ENCODE measurements at regions not wholly inside any gene's neighbourhood (a gene's known extent, or its start where the extent isn't known, plus 50 kb on each side); places are given as distances from the start of the nearest gene placed in this dataset.
"Not testable (repeated sequence)": the region's sequence is repeated elsewhere in the genome, so short reads cannot be mapped to it uniquely, and the experiment has no call there.

- no peak for DNase-seq
Observed at GRCh38 chr10:29878492-29878891, 180.9 kb downstream of the JCAD start.

DNA sequence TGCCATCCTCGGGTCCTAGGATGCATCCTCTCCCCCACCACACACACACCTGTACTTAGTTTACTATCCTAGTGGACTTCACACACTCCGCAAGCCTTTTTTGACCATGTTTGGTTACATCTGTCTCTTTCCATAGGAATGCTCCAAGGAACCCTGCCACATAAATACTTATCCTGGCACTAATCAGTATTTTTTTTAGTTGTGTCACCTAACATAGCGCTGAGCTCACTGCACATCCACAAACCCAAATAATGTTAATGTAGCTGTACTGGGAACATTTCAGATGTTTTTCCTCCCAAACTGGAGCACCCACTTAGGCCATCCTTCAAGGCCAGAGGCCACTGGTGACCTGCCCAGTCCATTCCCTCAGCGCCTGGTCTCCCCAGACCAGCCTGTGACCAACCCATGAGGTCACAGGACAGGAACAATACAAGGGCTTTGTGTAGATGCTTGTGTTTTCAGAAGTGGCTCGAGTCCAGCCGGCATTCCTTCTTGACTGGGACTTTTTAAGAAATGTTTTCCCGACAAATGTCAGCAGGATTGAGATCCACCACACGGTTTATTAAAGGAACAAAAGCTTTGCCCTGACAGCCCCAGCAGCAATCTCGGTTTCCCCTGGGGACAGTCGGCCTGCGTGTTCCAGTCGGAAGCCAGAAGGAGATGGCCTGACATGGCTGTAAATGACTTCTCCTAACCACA, 181.4 kb downstream of the JCAD start:
- no peak for DNase-seq

DNA sequence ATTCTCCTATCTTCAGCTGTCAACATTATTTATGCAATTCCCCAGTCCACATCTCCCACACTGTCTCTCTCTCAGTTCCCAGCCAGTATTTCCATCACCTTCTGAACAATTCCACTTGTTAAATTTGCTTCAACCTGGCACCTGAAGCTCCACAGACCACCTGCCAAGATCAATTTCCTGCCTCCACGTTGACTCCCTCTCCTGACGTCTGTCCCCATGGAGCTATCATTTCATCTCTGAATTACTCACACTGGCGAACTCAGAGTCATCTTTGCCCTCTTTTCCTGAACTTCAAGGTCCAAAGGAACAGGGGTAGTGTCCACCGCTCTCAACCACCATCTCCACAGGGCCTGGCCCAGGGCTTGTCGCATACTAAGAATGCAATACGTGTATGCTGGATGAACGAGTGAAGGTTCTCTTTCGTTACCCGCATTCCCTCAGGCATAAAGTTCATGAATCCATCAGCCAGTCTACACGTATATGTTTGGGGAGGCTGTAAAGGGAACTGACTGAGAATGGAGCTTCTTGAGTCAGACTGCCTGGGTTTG, 183.3 kb downstream of the JCAD start:
- no peak for DNase-seq

DNA sequence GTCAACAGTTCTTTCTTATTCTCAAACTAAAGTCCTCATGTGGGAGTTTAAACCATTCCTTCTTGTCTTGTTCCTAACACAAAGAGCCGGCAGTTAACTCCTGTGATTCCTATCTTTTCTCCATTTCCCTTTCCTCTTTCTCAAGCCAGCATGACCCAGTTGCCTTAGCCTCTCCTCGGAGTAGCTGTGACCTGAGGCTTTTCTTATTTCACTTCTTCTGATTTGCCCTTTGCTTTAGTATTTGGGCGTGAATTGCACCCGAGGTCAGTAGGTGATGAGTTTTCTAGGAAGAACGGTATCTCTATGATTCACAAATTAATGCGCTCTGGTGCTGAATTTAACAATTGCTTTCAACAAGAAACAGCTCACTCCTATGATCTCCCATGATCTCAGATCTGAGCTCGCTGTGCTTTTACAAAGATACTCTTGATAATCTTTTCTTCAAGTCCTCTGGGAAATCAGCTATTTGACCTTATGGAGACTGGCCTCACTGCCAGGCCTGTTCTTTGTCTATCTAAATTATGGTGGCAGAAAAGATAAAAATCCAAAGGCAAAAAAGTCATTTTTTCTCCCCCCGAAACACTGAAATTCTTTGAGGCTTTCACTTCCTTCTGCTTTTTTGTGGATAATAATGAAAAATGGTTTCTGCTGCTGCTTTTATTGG, 184.6 kb downstream of the JCAD start:
- no peak for DNase-seq

DNA sequence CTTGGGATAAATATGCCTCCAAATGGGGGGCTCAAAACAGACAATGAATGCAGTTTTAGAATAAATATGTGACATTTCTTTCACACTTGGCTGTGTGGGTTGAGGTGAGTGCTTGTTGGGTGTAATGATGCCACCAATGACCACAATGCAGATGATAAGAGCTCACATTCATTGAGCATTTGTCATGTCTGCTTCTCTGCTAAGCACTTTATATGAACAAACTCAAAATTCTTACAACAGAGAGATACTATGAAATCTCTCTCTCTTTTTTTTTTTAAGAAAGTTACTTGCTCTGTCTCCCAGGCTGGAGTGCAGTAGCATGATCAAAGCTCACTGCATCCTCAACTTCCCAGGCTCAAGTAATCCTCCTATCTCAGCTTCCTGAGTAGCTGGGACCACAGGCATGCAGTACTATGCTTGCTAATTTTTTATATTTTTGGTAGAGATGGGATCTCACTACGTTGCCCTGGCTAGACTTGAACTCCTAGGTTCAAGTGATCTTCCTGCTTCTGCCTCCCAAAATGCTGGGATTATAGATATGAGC, 185.4 kb downstream of the JCAD start:
- no peak for DNase-seq

- DNase-seq = no peak
Observed at GRCh38 chr10:29870522-29871044, 188.8 kb downstream of the JCAD start.

- no peak for DNase-seq
Observed at GRCh38 chr10:29869593-29869992, 189.8 kb downstream of the JCAD start.

GRCh38 chr10:29866356-29866755, 193.0 kb downstream of the JCAD start:
- DNase-seq = no peak

DNA sequence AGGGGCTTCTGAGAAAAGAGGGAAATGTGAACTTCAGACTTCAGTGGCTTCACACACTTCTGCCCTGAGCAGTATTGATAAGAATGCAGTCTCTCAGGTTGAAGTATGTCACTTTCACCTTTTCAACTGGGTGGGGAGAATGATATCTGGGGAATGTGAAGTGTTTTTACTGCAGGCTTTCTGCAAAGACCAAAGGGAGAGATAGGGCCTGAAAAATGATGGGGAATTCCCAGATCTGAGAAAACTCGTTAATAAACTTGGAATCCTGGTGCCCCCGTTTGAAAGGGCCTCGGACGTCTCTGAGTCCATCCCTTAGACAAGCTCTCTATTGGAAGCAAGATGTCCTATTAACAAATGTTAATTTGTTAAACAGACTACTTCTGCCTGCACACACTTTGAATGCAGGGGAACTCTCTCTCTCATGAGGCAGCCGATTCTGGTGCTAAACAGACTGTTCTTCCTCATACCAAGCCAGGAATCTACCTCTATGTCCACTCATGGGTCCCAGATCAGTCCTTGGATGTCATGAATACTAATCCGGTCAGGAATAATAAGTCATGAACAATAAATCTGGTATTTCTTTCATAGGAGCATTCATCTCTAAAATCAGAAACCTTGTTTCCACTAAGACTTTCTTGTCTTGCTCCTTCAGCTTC, 193.6 kb downstream of the JCAD start:
- DNase-seq = no peak

- no peak for DNase-seq
Observed at GRCh38 chr10:29862923-29863614, 196.3 kb downstream of the JCAD start.

GRCh38 chr10:29861811-29862505, 197.4 kb downstream of the JCAD start:
- DNase-seq = no peak

DNA sequence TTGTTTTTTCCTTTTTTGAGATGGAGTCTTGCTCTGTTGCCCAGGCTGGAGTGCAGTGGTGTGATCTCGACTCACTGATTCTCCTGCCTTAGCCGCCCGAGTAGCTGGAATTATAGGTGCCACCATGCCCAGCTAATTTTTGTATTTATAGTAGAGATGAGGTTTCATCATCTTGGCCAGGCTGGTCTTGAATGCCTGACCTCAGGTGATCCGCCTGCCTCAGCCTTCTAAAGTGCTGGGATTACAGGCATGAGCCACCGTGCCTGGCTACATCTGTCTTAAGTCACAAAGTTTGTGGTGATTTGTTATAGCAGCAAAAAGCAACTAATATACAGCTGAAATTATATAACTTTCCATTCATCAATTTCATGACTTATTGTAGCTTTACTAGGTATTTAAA, 198.2 kb downstream of the JCAD start:
- DNase-seq = not testable (repeated sequence)

DNA sequence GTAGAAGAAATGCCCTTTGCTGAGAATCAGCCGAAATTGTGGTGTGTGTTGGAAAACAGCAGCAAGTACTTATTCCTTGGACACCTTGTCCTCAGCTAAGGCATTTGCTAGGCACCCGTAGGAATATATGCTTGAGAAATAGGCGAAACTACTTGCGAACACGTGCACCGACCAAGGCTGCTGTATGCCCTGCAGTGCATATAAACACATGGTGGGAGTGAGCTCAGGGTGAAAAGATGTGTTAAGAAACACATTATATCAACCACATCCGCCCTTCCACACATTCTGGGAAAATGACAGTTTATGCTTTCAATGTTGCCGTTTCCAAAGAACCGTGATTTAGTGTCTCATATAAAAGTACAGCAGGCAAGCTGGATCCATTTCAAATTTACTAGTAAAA, 199.2 kb downstream of the JCAD start:
- no peak for DNase-seq

DNA sequence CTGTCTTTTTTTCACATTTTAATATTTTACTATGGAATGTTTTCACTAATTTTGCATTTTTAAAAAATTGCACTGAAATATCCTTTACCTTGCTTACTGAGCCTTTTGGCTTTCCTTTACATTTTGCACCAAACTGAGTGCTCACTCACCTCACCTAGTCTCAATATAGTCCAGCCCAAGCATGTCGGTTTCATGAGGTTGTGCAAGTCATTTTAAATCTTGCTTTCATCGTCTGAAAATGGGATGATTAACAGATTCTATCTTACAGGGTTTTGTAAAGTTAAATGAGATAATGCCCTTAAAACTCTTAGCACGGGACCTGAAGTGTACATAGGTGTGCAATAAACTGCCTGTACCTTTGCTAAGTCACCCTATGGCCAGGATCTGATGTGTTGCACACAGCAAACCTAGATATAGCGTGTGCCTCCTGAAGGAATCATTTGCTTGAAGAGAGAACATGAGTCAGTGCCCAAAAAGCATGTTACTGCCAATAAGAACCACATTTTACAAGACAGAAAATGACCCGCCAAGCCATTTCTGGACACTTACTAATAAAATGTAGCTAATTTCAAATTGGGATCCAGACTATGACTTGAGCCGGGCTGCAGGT, 199.8 kb downstream of the JCAD start:
- no peak for DNase-seq

GRCh38 chr10:29858702-29859267, 200.6 kb downstream of the JCAD start:
- no peak for DNase-seq

- no peak for DNase-seq
Observed at GRCh38 chr10:29857843-29858701, 201.3 kb downstream of the JCAD start.

- no peak for DNase-seq
Observed at GRCh38 chr10:29856295-29856694, 203.1 kb downstream of the JCAD start.

GRCh38 chr10:29853913-29854312, 205.5 kb downstream of the JCAD start:
- DNase-seq = no peak

DNA sequence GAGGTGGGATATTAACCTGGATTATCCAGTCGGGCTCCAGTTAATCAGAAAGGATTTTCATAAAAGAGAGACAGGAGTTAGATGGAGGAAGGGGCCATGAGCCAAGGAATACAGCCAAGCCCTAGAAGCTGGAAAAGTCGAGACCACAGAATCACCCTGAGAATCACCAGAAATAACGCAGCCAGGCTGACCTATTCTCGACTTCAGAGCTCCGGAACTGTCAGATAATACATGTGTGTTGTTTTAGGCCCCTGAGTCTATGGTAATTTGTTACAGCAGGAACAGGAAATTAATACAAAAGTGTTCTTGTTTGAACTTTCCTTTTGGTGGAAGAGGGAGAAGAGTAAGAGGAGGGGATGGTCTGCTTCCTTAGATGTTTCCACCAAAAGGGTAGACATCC, 208.1 kb downstream of the JCAD start:
- DNase-seq = no peak

DNA sequence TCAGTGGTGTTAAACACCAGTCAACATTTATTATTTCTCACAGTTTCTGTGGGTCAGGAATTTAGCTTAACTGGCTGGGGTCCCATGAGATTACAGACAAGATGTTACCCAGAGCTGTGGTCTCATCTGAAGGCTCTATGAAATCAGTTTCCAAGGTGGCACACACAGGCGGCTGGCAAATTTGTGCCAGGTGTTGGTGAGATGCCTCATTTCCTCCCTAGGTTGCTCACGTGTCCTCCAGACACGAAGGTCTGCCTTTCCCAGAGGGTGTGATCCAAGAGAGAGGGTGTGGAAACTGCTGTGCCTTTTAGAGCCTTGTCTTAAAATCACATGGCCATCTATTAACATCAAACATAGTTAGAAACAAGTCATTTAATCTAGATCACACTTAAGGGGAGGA, 209.0 kb downstream of the JCAD start:
- no peak for DNase-seq

All from stimulated activated naive CD4-positive, alpha-beta T cell treated with Interleukin-2 at 50 U/mL for 16 hours (primary cell).